GM23338 (cell line): ENCODE measurements at regions not wholly inside any gene's neighbourhood (a gene's known extent, or its start where the extent isn't known, plus 50 kb on each side); places are given as distances from the start of the nearest gene placed in this dataset.

Experiments used
- JUNB ChIP-seq: IDR thresholded peaks from one replicate; pipeline ENCODE4 v1.6.1; 2016; ENCODE audit warnings: antibody characterized with exemption; ENCODE audit not compliant: unreplicated experiment
- POLR2AphosphoS5 ChIP-seq: IDR thresholded peaks from 2 replicates; pipeline ENCODE4 v1.6.1; 2016; ENCODE audit warnings: antibody characterized with exemption, low read depth
- TF ChIP-seq, protein P1 (sequence below), 2 experiments: fragments of 200-600 bp in 1 of 2; sonication (generic) in 1 of 2; conservative IDR thresholded peaks; 2 replicates each; pipeline versions ENCODE4 v1.5.1 to v1.6.1; 2016 to 2017; ENCODE audit warnings: antibody characterized with exemption in 2 of 2, low read depth in 2 of 2, mild to moderate bottlenecking in 2 of 2, moderate library complexity in 1 of 2

DNA sequence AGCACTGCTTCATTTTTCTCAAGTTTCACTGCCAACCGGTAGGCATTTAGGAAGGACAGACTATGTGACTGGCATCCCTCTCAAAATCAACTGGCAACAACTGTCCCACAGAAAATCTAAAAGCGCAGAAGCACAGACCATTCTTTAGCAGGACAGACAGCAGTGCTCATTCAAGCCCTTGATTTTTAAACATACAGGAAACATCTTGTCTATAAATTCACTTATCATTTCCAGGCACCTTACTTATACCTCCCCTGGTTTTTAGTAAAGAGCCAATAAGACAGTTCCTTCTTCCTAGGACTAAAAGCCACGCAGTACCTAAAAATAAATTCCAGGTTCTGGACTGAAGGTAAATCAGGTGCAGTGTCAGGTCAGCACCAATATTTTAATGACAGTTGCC, 343.2 kb upstream of the WWC1 start:
- TF ChIP-seq, protein P1, sequence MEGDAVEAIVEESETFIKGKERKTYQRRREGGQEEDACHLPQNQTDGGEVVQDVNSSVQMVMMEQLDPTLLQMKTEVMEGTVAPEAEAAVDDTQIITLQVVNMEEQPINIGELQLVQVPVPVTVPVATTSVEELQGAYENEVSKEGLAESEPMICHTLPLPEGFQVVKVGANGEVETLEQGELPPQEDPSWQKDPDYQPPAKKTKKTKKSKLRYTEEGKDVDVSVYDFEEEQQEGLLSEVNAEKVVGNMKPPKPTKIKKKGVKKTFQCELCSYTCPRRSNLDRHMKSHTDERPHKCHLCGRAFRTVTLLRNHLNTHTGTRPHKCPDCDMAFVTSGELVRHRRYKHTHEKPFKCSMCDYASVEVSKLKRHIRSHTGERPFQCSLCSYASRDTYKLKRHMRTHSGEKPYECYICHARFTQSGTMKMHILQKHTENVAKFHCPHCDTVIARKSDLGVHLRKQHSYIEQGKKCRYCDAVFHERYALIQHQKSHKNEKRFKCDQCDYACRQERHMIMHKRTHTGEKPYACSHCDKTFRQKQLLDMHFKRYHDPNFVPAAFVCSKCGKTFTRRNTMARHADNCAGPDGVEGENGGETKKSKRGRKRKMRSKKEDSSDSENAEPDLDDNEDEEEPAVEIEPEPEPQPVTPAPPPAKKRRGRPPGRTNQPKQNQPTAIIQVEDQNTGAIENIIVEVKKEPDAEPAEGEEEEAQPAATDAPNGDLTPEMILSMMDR (conservative IDR thresholded peaks at IDR 0.05; ENCODE audit: low read depth in 2 of 2): no peak
- no peak for TF ChIP-seq JUNB
- TF ChIP-seq POLR2AphosphoS5: no peak
